Gastrocnemius medialis (tissue), 4 donors: ENCODE measurements at regions not wholly inside any gene's neighbourhood (a gene's known extent, or its start where the extent isn't known, plus 50 kb on each side); places are given as distances from the start of the nearest gene placed in this dataset.

Experiments
- POLR2A ChIP-seq, 2 donors: fragments of 450-650 bp; IDR thresholded peaks; one replicate each; pipeline ENCODE4 v1.6.1; 2017; ENCODE audit warnings: antibody characterized with exemption in 2 of 2, mild to moderate bottlenecking in 2 of 2, moderate library complexity in 2 of 2
- TF ChIP-seq, protein P1 (sequence below), 5 experiments: fragments of 450-650 bp in 3 of 5; fragments of 200-600 bp in 2 of 5; sonication (generic) in 2 of 5; IDR thresholded peaks in 4 of 5; conservative IDR thresholded peaks in 1 of 5; 1 replicate in 4 of 5; 2 replicates in 1 of 5; pipeline ENCODE4 v1.5.1; 2016 to 2019; ENCODE audit warnings: antibody characterized with exemption in 5 of 5, mild to moderate bottlenecking in 3 of 5, moderate library complexity in 3 of 5

DNA sequence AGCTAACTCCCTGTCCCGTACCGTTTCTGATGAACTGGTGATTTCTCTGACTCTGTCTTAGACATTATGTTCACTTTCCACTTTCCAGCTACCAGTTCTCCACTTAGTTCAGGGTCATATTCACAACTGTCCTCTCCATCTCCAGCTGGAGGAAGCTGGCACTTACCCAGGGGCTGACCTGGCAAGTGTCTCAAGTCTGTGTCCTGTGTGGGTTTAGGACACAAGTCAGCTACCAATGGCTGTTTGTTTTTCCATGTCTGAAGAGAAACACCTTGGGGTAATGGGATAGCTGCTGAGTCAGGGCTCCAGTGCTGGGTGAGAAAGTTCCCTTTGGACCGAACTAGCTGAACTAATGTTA, 134.4 kb downstream of the CSNK2A3 start:
- TF ChIP-seq, protein P1, sequence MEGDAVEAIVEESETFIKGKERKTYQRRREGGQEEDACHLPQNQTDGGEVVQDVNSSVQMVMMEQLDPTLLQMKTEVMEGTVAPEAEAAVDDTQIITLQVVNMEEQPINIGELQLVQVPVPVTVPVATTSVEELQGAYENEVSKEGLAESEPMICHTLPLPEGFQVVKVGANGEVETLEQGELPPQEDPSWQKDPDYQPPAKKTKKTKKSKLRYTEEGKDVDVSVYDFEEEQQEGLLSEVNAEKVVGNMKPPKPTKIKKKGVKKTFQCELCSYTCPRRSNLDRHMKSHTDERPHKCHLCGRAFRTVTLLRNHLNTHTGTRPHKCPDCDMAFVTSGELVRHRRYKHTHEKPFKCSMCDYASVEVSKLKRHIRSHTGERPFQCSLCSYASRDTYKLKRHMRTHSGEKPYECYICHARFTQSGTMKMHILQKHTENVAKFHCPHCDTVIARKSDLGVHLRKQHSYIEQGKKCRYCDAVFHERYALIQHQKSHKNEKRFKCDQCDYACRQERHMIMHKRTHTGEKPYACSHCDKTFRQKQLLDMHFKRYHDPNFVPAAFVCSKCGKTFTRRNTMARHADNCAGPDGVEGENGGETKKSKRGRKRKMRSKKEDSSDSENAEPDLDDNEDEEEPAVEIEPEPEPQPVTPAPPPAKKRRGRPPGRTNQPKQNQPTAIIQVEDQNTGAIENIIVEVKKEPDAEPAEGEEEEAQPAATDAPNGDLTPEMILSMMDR (IDR thresholded peaks at IDR 0.05 in 4 of 5, conservative IDR thresholded peaks at IDR 0.05 in 1 of 5): no peak
- TF ChIP-seq POLR2A (IDR thresholded peaks at IDR 0.05): no peak
